Endothelial cell (in vitro differentiated cells): ENCODE measurements at regions not wholly inside any gene's neighbourhood (a gene's known extent, or its start where the extent isn't known, plus 50 kb on each side); places are given as distances from the start of the nearest gene placed in this dataset.
A peak's percentile ranks its signal among the peaks of the same experiment; 100 is the strongest.

Source experiments
- DNase-seq: peaks from one replicate; pipeline ENCODE4 v3.0.0; 2021; ENCODE audit warnings: low spot score
- H3K27ac Mint-ChIP-seq: one replicate; pipeline ENCODE4 v1.8.0; 2021; ENCODE audit warnings: mixed read lengths, inconsistent platforms; ENCODE audit not compliant: unreplicated experiment
- H3K27me3 Mint-ChIP-seq: one replicate; pipeline ENCODE4 v1.8.0; 2021; ENCODE audit warnings: mild to moderate bottlenecking, moderate library complexity, mixed read lengths, inconsistent platforms; ENCODE audit not compliant: unreplicated experiment
- H3K36me3 Mint-ChIP-seq: one replicate; pipeline ENCODE4 v1.8.0; 2021; ENCODE audit warnings: mild to moderate bottlenecking, low read depth, mixed read lengths, inconsistent platforms; ENCODE audit not compliant: unreplicated experiment
- H3K4me1 Mint-ChIP-seq: one replicate; pipeline ENCODE4 v1.8.0; 2021; ENCODE audit warnings: mild to moderate bottlenecking, mixed read lengths, inconsistent platforms; ENCODE audit not compliant: unreplicated experiment
- H3K4me3 Mint-ChIP-seq: one replicate; pipeline ENCODE4 v1.8.0; 2021; ENCODE audit warnings: mild to moderate bottlenecking, mixed read lengths, inconsistent platforms; ENCODE audit not compliant: unreplicated experiment
- H3K9me3 Mint-ChIP-seq: one replicate; pipeline ENCODE4 v1.8.0; 2021; ENCODE audit warnings: mixed read lengths, inconsistent platforms; ENCODE audit not compliant: unreplicated experiment
- CTCF ChIP-seq: fragments of 200-600 bp; sonication (generic); IDR thresholded peaks from one replicate; pipeline ENCODE4 v1.5.0; 2021; ENCODE audit warnings: antibody characterized with exemption; ENCODE audit not compliant: unreplicated experiment

GRCh38 chr18:44497757-44498490, 182.8 kb upstream of the SETBP1 start:
- H3K9me3 Mint-ChIP-seq = no peaks in the 10 kb centered on the region
- DNase-seq = no peak
- H3K36me3 Mint-ChIP-seq = no peaks in the 10 kb centered on the region
- no peak overlapping the region for H3K27ac Mint-ChIP-seq
- H3K27me3 Mint-ChIP-seq = peaks cover 2% of the 10 kb centered on the region
- peaks cover 16% of the 10 kb centered on the region for H3K4me1 Mint-ChIP-seq
- H3K4me3 Mint-ChIP-seq = no peak overlapping the region
- no peak for TF ChIP-seq CTCF

- H3K27ac Mint-ChIP-seq = no peak overlapping the region
- no peak overlapping the region for H3K4me3 Mint-ChIP-seq
- peaks cover 19% of the 10 kb centered on the region for H3K4me1 Mint-ChIP-seq
- H3K9me3 Mint-ChIP-seq = no peaks in the 10 kb centered on the region
- peaks cover 2% of the 10 kb centered on the region for H3K27me3 Mint-ChIP-seq
- TF ChIP-seq CTCF = no peak
- no peaks in the 10 kb centered on the region for H3K36me3 Mint-ChIP-seq
- no peak for DNase-seq
Observed at GRCh38 chr18:44500808-44501610, 179.7 kb upstream of the SETBP1 start.

GRCh38 chr18:44502221-44502620, 178.5 kb upstream of the SETBP1 start:
- Mint-ChIP-seq H3K4me1 (peaks cover 27% of the 10 kb centered on the region), H3K36me3 (no peaks in the 10 kb centered on the region), H3K27ac (no peak overlapping the region), H3K9me3 (no peaks in the 10 kb centered on the region), H3K27me3 (peaks cover 2% of the 10 kb centered on the region), H3K4me3 (no peak overlapping the region)
- no peak for TF ChIP-seq CTCF
- no peak for DNase-seq

- no peak for TF ChIP-seq CTCF
- Mint-ChIP-seq H3K27me3 (peaks cover 2% of the 10 kb centered on the region), H3K36me3 (no peaks in the 10 kb centered on the region), H3K4me3 (no peak overlapping the region), H3K27ac (peak overlapping the region; percentile 28), H3K9me3 (no peaks in the 10 kb centered on the region), H3K4me1 (peaks cover 27% of the 10 kb centered on the region)
- DNase-seq = no peak
Observed at GRCh38 chr18:44502790-44503189, 177.9 kb upstream of the SETBP1 start.

- H3K4me3 Mint-ChIP-seq = no peak overlapping the region
- H3K4me1 Mint-ChIP-seq = peaks cover 27% of the 10 kb centered on the region
- no peaks in the 10 kb centered on the region for H3K36me3 Mint-ChIP-seq
- H3K9me3 Mint-ChIP-seq = no peaks in the 10 kb centered on the region
- H3K27ac Mint-ChIP-seq = no peak overlapping the region
- no peak for DNase-seq
- H3K27me3 Mint-ChIP-seq = peaks cover 2% of the 10 kb centered on the region
- no peak for TF ChIP-seq CTCF
Observed at GRCh38 chr18:44503854-44504253, 176.8 kb upstream of the SETBP1 start.
